GM18870 (cell line): ENCODE measurements at regions not wholly inside any gene's neighbourhood (a gene's known extent, or its start where the extent isn't known, plus 50 kb on each side); places are given as distances from the start of the nearest gene placed in this dataset.
"Not testable (repeated sequence)": the region's sequence is repeated elsewhere in the genome, so short reads cannot be mapped to it uniquely, and the experiment has no call there.

Experiments
- ATAC-seq: cut with Tn5 transposase; IDR thresholded peaks from one replicate; pipeline ENCODE4 v1.9.1; 2021; ENCODE audit warnings: moderate library complexity; ENCODE audit not compliant: unreplicated experiment

DNA sequence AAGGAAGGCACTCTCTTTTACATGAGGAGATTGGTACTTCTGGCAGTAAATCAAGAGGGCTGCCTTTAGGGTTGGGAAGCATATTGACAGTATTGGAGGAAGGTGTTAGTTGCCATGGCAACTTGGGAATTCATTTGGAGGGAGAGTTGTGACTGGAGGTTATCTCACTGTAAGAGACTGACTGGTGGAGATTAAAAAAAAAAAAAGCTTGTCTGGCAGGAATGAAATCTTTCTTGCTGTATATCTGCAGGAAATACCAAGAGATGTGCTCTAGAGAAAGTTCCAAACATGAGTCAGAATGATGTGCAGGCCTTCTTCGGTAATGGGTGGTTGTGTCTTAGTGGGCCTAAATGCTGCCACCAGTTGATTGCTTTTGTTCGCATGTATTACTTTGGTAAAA lies 59.8 kb upstream of the FAM72C start:
- ATAC-seq: not testable (repeated sequence)

DNA sequence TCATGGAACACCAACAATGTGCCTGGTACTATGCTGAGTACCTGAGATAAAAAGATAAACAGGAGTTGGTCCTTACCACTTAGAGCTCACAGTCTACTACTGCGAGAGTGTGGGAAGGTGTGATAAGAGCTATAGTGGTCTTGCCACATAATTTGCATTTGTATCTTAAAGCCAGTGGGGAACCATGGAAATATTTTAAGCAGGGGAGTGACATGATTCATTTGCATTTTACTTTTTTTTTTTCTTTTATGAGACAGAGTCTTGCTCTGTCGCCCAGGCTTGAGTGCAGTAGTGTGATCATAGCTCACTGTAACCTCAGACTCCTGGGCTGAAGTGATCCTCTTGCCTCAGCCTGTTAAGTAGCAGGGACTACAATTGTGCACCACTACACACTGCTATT lies 54.2 kb upstream of the FAM72C start:
- peak; percentile 99 for ATAC-seq

DNA sequence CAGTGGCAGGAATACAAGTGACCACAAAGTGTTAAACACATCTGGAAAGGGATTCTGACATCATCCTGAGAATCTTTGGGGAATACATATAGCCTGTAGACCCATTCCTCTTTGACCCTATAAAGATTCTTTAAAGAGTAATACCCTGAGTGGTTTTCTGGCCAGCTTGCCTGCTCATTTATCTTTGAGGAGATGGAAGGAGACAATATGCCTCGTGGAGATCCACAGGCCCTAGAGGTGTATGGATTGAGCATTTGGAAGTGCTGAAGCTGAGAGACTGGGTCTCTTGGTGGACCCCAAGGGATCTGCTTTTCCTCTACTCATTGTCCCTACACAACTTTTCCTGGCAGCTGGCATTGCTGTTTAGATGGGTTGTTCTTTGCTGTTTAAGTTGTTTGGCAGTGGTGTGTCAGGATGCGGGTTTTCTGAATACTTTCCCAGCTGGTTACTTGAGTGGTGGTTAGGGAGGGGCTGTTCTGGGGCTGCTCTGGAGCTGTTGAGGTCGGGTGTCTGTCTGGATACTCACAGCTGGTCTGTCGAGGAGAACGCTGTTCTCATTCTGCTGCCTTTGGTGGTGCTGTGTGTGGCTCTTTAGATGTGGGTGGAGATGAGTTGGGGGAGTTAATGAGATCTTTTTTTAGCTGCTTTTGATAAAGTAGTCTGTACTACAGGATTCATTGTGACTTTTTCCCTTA lies 50.1 kb upstream of the FAM72C start:
- not testable (repeated sequence) for ATAC-seq
